ENCODE measurements at regions not wholly inside any gene's neighbourhood (a gene's known extent, or its start where the extent isn't known, plus 50 kb on each side); places are given as distances from the start of the nearest gene placed in this dataset.
"Not testable (repeated sequence)": the region's sequence is repeated elsewhere in the genome, so short reads cannot be mapped to it uniquely, and the experiment has no call there.

GRCh38 chr5:163161512-163161911 is 275.9 kb upstream of the CCNG1 start:
- Histone ChIP-seq H3K4me3 (ENCODE audit: low read depth, low read length) (no peak overlapping the region), H3K9me3 (ENCODE audit: control insufficient read depth, insufficient read depth, low read length) (peaks cover 13% of the 10 kb centered on the region), H3K27me3 (ENCODE audit: control insufficient read depth, insufficient read depth, low read length) (no peaks in the 10 kb centered on the region), H3K27ac (ENCODE audit: low read depth, low read length) (no peak overlapping the region)
- DNase-seq (ENCODE audit: low read depth, low spot score), result no peak
- TF ChIP-seq, protein P1, sequence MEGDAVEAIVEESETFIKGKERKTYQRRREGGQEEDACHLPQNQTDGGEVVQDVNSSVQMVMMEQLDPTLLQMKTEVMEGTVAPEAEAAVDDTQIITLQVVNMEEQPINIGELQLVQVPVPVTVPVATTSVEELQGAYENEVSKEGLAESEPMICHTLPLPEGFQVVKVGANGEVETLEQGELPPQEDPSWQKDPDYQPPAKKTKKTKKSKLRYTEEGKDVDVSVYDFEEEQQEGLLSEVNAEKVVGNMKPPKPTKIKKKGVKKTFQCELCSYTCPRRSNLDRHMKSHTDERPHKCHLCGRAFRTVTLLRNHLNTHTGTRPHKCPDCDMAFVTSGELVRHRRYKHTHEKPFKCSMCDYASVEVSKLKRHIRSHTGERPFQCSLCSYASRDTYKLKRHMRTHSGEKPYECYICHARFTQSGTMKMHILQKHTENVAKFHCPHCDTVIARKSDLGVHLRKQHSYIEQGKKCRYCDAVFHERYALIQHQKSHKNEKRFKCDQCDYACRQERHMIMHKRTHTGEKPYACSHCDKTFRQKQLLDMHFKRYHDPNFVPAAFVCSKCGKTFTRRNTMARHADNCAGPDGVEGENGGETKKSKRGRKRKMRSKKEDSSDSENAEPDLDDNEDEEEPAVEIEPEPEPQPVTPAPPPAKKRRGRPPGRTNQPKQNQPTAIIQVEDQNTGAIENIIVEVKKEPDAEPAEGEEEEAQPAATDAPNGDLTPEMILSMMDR (IDR thresholded peaks at IDR 0.05; ENCODE audit: low read depth, low read length), result no peak
- ChIA-PET POLR2A (no interaction called here), CTCF (no interaction called here)

DNA sequence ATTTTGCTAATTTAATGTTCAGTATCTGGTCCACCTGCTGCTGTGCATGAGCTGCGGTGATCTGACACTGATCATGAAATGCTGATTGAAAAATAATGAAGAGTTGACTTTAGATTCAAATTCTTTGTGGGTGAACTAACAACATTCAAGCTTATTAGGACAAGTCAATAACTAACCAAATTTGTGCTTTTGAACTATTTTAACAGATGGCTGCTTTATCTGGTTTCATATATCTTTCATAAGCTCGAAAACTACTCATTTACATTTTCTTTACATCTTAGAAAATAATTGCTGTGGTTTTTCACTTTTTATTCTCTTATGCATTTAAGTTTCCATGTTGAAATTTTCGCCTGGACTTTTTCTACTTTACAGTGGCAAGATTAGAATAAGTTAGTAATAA is 274.8 kb upstream of the CCNG1 start:
- Histone ChIP-seq H3K4me3 (ENCODE audit: low read depth, low read length) (no peak overlapping the region), H3K9me3 (ENCODE audit: control insufficient read depth, insufficient read depth, low read length) (peaks cover 13% of the 10 kb centered on the region), H3K27me3 (ENCODE audit: control insufficient read depth, insufficient read depth, low read length) (no peaks in the 10 kb centered on the region), H3K27ac (ENCODE audit: low read depth, low read length) (no peak overlapping the region)
- TF ChIP-seq, protein P1 (IDR thresholded peaks at IDR 0.05; ENCODE audit: low read depth, low read length), result no peak
- POLR2A ChIA-PET, result no interaction called here
- CTCF ChIA-PET, result no interaction called here
- DNase-seq (ENCODE audit: low read depth, low spot score), result no peak

DNA sequence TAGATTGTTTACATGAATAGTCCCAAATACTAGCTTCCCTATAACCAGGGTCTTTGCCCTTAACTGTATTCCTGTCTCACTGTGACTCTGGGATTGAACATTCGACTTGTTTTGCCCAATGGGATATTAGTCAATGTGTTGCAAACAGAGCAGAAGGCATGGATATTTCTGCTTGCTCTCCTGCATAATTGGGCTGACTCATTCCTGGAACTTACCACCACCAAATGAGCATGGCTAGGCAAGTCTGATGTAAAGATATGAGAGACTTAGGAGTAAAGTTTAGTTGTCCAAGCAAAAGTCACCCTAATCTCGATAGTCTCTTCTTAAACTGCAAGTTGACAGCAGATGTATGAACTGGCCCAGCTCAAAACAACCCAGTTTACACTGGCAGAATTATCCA is 273.5 kb upstream of the CCNG1 start:
- Histone ChIP-seq H3K27ac (ENCODE audit: low read depth, low read length) (no peak overlapping the region), H3K4me3 (ENCODE audit: low read depth, low read length) (no peak overlapping the region), H3K27me3 (ENCODE audit: control insufficient read depth, insufficient read depth, low read length) (no peaks in the 10 kb centered on the region), H3K9me3 (ENCODE audit: control insufficient read depth, insufficient read depth, low read length) (peaks cover 10% of the 10 kb centered on the region)
- TF ChIP-seq, protein P1 (IDR thresholded peaks at IDR 0.05; ENCODE audit: low read depth, low read length), result no peak
- ChIA-PET POLR2A (no interaction called here), CTCF (no interaction called here)
- no peak for DNase-seq (ENCODE audit: low read depth, low spot score)

DNA sequence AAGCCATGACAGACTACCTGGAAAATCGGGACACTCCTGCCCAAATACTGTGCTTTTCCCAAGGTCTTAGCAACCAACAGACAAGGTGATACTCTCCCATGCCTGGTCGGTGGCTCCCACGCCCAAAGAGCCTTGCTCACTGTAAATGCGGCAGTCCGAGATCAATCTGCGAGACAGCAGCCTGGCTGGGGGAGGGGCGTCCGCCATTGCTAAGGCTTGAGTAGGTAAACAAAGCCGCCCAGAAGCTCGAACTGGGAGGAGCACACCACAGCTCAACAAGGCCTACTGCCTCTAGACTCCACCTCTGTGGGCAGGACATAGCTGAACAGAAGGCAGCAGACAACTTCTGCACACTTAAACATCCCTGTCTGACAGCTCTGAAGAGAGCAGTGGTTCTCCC is 272.1 kb upstream of the CCNG1 start:
- no peaks in the 10 kb centered on the region for H3K27me3 ChIP-seq (ENCODE audit: control insufficient read depth, insufficient read depth, low read length)
- TF ChIP-seq, protein P1 (IDR thresholded peaks at IDR 0.05; ENCODE audit: low read depth, low read length), result no peak
- H3K27ac ChIP-seq (ENCODE audit: low read depth, low read length), result no peak overlapping the region
- ChIA-PET POLR2A (no interaction called here), CTCF (no interaction called here)
- no peak overlapping the region for H3K4me3 ChIP-seq (ENCODE audit: low read depth, low read length)
- no peak for DNase-seq (ENCODE audit: low read depth, low spot score)
- peaks cover 10% of the 10 kb centered on the region for H3K9me3 ChIP-seq (ENCODE audit: control insufficient read depth, insufficient read depth, low read length)

DNA sequence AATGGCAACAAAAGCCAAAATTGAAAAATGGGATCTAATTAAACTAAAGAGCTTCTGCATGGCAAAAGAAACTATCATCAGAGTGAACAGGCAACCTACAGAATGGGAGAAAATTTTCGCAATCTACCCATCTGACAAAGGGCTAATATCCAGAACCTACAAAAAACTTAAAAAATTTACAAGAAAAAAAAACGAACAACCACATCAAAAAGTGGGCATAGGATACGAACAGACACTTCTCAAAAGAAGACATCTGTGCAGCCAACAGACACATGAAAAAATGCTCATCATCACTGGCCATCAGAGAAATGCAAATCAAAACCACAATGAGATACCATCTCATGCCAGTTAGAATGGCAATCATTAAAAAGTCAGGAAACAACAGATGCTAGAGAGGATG is 267.2 kb upstream of the CCNG1 start:
- DNase-seq (ENCODE audit: low read depth, low spot score); CTCF ChIA-PET; H3K27me3 ChIP-seq (ENCODE audit: control insufficient read depth, insufficient read depth, low read length); H3K9me3 ChIP-seq (ENCODE audit: control insufficient read depth, insufficient read depth, low read length); H3K4me3 ChIP-seq (ENCODE audit: low read depth, low read length); H3K27ac ChIP-seq (ENCODE audit: low read depth, low read length); POLR2A ChIA-PET: not testable (repeated sequence)
